ENCODE measurements at regions not wholly inside any gene's neighbourhood (a gene's known extent, or its start where the extent isn't known, plus 50 kb on each side); places are given as distances from the start of the nearest gene placed in this dataset.

- no peak for FAIRE-seq
- in situ Hi-C loops (cut with MboI) = no loop called here
Measured at GRCh38 chr11:19552656-19553260, 159.9 kb upstream of the NAV2 start.

More at GRCh38 chr11:19552656-19553260, 159.9 kb upstream of the NAV2 start:
- Histone ChIP-seq H3K4me1 (replicated peaks in 1 of 2; ENCODE audit: control insufficient read depth in 2 of 2, insufficient read depth in 2 of 2, low read length in 2 of 2) (no peaks in the 10 kb centered on the region), H3K79me2 (ENCODE audit: control insufficient read depth, insufficient read depth, low read length) (no peaks in the 10 kb centered on the region), H3K27ac (ENCODE audit: extremely low read depth, low read depth, low read length) (no peak overlapping the region), H3K4me2 (ENCODE audit: insufficient read depth, low read length) (no peak overlapping the region), H3K4me3 (no peak overlapping the region), H3K9me1 (ENCODE audit: control insufficient read depth, insufficient read depth, low read length) (no peaks in the 10 kb centered on the region), H2AFZ (ENCODE audit: low read depth, low read length) (no peak overlapping the region), H4K20me1 (replicated peaks; ENCODE audit: control insufficient read depth, insufficient read depth, low read length) (peaks cover 17% of the 10 kb centered on the region; the same call in 1 of the 2 replicates), H3K9me3 (replicated peaks; ENCODE audit: control insufficient read depth, insufficient read depth, low read depth, low read length) (no peaks in the 10 kb centered on the region), H3K36me3 (ENCODE audit: control insufficient read depth, insufficient read depth, low read length) (no peaks in the 10 kb centered on the region), H3K9ac (ENCODE audit: insufficient read depth in 1 of 2, low read depth in 2 of 2, low read length in 2 of 2) (no peak overlapping the region), H3K27me3 (ENCODE audit: control insufficient read depth in 2 of 2, insufficient read depth in 2 of 2, low read length in 2 of 2) (peaks cover 0 to 8% of the 10 kb centered on the region in 2 experiments; a peak in 2 of 5 replicates)
- ATAC-seq (no peak), DNase-seq (ENCODE audit: extremely low read depth in 1 of 4, low spot score in 3 of 4) (no peak)
- 9% methylated on average over 7 of the region's 8 CpGs for WGBS (ENCODE audit: insufficient coverage, low coverage, missing lambda C conversion rate)
- TF ChIP-seq ZNF75A (CRISPR knock-in tag; IDR thresholded peaks at IDR 0.05) = no peak
- no peak for TF ChIP-seq ZMIZ1 (IDR thresholded peaks at IDR 0.05; ENCODE audit: low read depth in 2 of 2, low read length in 2 of 2)
- no peak for TF ChIP-seq SP2 (IDR thresholded peaks at IDR 0.05; ENCODE audit: extremely low read depth, low read depth, low read length, poor library complexity, severe bottlenecking)
- no peak for TF ChIP-seq FOXJ2 (tag; IDR thresholded peaks at IDR 0.05)
- TF ChIP-seq NFYB (IDR thresholded peaks at IDR 0.05; ENCODE audit: extremely low read depth, insufficient read length) = no peak
- ChIA-PET CTCF (ENCODE audit: low intra/inter-chr PET ratio) (interaction anchor here (1.3 to 3.2 kb wide), 4 partner anchors 229 to 481 kb away, joined by 7 to 75 read pairs (median 8); no protein-coding TSS in a partner anchor), POLR2A (no interaction called here)
- BruUV-seq (replicated peaks) = no TSS peak
- intact Hi-C loops (cut with micrococcal nuclease) = loop anchor here (1.0 to 5.0 kb wide), 4 partner anchors 225 to 481 kb away; no protein-coding TSS in a partner anchor
